ENCODE measurements at regions not wholly inside any gene's neighbourhood (a gene's known extent, or its start where the extent isn't known, plus 50 kb on each side); places are given as distances from the start of the nearest gene placed in this dataset.

- peaks cover 9% of the 10 kb centered on the region for H3K27me3 Mint-ChIP-seq
- no peaks in the 10 kb centered on the region for H3K36me3 Mint-ChIP-seq
- H3K9me3 Mint-ChIP-seq: no peaks in the 10 kb centered on the region
- no peak for DNase-seq
- H3K4me1 Mint-ChIP-seq: no peaks in the 10 kb centered on the region
- no peak overlapping the region for H3K4me3 Mint-ChIP-seq
- H3K27ac Mint-ChIP-seq: no peak overlapping the region
Observed at GRCh38 chr14:101069666-101070362, 166.3 kb upstream of the RTL1 start.

GRCh38 chr14:101070540-101071492, 167.3 kb upstream of the RTL1 start:
- Mint-ChIP-seq H3K27ac (no peak overlapping the region), H3K4me3 (no peak overlapping the region), H3K27me3 (peaks cover 18% of the 10 kb centered on the region), H3K36me3 (no peaks in the 10 kb centered on the region), H3K9me3 (no peaks in the 10 kb centered on the region), H3K4me1 (no peaks in the 10 kb centered on the region)
- DNase-seq: no peak

- Mint-ChIP-seq H3K4me3 (no peak overlapping the region), H3K36me3 (no peaks in the 10 kb centered on the region), H3K27me3 (peaks cover 23% of the 10 kb centered on the region), H3K9me3 (no peaks in the 10 kb centered on the region), H3K4me1 (no peaks in the 10 kb centered on the region), H3K27ac (no peak overlapping the region)
- DNase-seq: no peak
Observed at GRCh38 chr14:101071493-101071906, 168.0 kb upstream of the RTL1 start.

- peaks cover 29% of the 10 kb centered on the region for H3K27me3 Mint-ChIP-seq
- H3K4me3 Mint-ChIP-seq: no peak overlapping the region
- no peak for DNase-seq
- H3K4me1 Mint-ChIP-seq: no peaks in the 10 kb centered on the region
- no peaks in the 10 kb centered on the region for H3K9me3 Mint-ChIP-seq
- H3K36me3 Mint-ChIP-seq: no peaks in the 10 kb centered on the region
- H3K27ac Mint-ChIP-seq: no peak overlapping the region
Observed at GRCh38 chr14:101072070-101072469, 168.5 kb upstream of the RTL1 start.

- peaks cover 34% of the 10 kb centered on the region for H3K27me3 Mint-ChIP-seq
Observed at GRCh38 chr14:101072531-101072930, 169.0 kb upstream of the RTL1 start.

GRCh38 chr14:101072945-101073597, 169.5 kb upstream of the RTL1 start:
- DNase-seq: peak; percentile 14
- H3K4me3 Mint-ChIP-seq: no peak overlapping the region
- no peaks in the 10 kb centered on the region for H3K36me3 Mint-ChIP-seq
- no peaks in the 10 kb centered on the region for H3K4me1 Mint-ChIP-seq
- peaks cover 37% of the 10 kb centered on the region for H3K27me3 Mint-ChIP-seq
- H3K9me3 Mint-ChIP-seq: no peaks in the 10 kb centered on the region
- no peak overlapping the region for H3K27ac Mint-ChIP-seq

More at GRCh38 chr14:101072531-101072930, 169.0 kb upstream of the RTL1 start:
- H3K27ac Mint-ChIP-seq: no peak overlapping the region
- no peaks in the 10 kb centered on the region for H3K9me3 Mint-ChIP-seq
- H3K4me1 Mint-ChIP-seq: no peaks in the 10 kb centered on the region
- H3K36me3 Mint-ChIP-seq: no peaks in the 10 kb centered on the region
- DNase-seq: no peak
- no peak overlapping the region for H3K4me3 Mint-ChIP-seq

- DNase-seq: no peak
- H3K4me3 Mint-ChIP-seq: no peak overlapping the region
- H3K36me3 Mint-ChIP-seq: no peaks in the 10 kb centered on the region
- no peak overlapping the region for H3K27ac Mint-ChIP-seq
- H3K9me3 Mint-ChIP-seq: no peaks in the 10 kb centered on the region
- no peaks in the 10 kb centered on the region for H3K4me1 Mint-ChIP-seq
- peaks cover 42% of the 10 kb centered on the region for H3K27me3 Mint-ChIP-seq
Observed at GRCh38 chr14:101073598-101073965, 170.1 kb upstream of the RTL1 start.

- Mint-ChIP-seq H3K27me3 (peaks cover 47% of the 10 kb centered on the region), H3K27ac (no peak overlapping the region), H3K4me1 (no peaks in the 10 kb centered on the region), H3K4me3 (no peak overlapping the region), H3K9me3 (no peaks in the 10 kb centered on the region), H3K36me3 (no peaks in the 10 kb centered on the region)
- no peak for DNase-seq
Observed at GRCh38 chr14:101074196-101075024, 170.9 kb upstream of the RTL1 start.

- Mint-ChIP-seq H3K4me1 (no peaks in the 10 kb centered on the region), H3K9me3 (no peaks in the 10 kb centered on the region), H3K4me3 (no peak overlapping the region), H3K27me3 (peaks cover 53% of the 10 kb centered on the region), H3K36me3 (no peaks in the 10 kb centered on the region), H3K27ac (no peak overlapping the region)
- no peak for DNase-seq
Observed at GRCh38 chr14:101075025-101075800, 171.7 kb upstream of the RTL1 start.

GRCh38 chr14:101075801-101076413, 172.4 kb upstream of the RTL1 start:
- DNase-seq: no peak
- no peak overlapping the region for H3K4me3 Mint-ChIP-seq
- no peaks in the 10 kb centered on the region for H3K9me3 Mint-ChIP-seq
- peaks cover 55% of the 10 kb centered on the region for H3K27me3 Mint-ChIP-seq
- no peak overlapping the region for H3K27ac Mint-ChIP-seq
- H3K4me1 Mint-ChIP-seq: no peaks in the 10 kb centered on the region
- H3K36me3 Mint-ChIP-seq: no peaks in the 10 kb centered on the region

GRCh38 chr14:101076451-101077198, 173.1 kb upstream of the RTL1 start:
- H3K9me3 Mint-ChIP-seq: no peaks in the 10 kb centered on the region
- H3K4me3 Mint-ChIP-seq: no peak overlapping the region
- H3K36me3 Mint-ChIP-seq: no peaks in the 10 kb centered on the region

GRCh38 chr14:101077481-101078074, 174.1 kb upstream of the RTL1 start:
- H3K27me3 Mint-ChIP-seq: peaks cover 59% of the 10 kb centered on the region
- DNase-seq: peak; percentile 18
- H3K27ac Mint-ChIP-seq: no peak overlapping the region
- H3K9me3 Mint-ChIP-seq: no peaks in the 10 kb centered on the region
- no peaks in the 10 kb centered on the region for H3K4me1 Mint-ChIP-seq
- no peak overlapping the region for H3K4me3 Mint-ChIP-seq
- no peaks in the 10 kb centered on the region for H3K36me3 Mint-ChIP-seq

More at GRCh38 chr14:101076451-101077198, 173.1 kb upstream of the RTL1 start:
- H3K4me1 Mint-ChIP-seq: no peaks in the 10 kb centered on the region
- no peak overlapping the region for H3K27ac Mint-ChIP-seq
- H3K27me3 Mint-ChIP-seq: peaks cover 59% of the 10 kb centered on the region
- DNase-seq: no peak
